OCI-LY1 (cell line): ENCODE measurements at regions not wholly inside any gene's neighbourhood (a gene's known extent, or its start where the extent isn't known, plus 50 kb on each side); places are given as distances from the start of the nearest gene placed in this dataset.

Experiments
- CTCF ChIP-seq: fragments of 200-600 bp; sonication (generic), shearing (Covaris generic); IDR thresholded peaks from 2 replicates; pipeline ENCODE4 v1.5.1; 2017; ENCODE audit warnings: mild to moderate bottlenecking, antibody characterized with exemption, low read length, moderate library complexity, mixed read lengths
- EZH2 ChIP-seq: fragments of 200-600 bp; sonication (generic), shearing (Covaris generic); IDR thresholded peaks from 2 replicates; pipeline ENCODE4 v1.8.0; 2017; ENCODE audit warnings: borderline replicate concordance, mixed run types, mild to moderate bottlenecking, antibody characterized with exemption, low read length, moderate library complexity, mixed read lengths

- TF ChIP-seq CTCF, result no peak
- TF ChIP-seq EZH2, result no peak
Observed at GRCh38 chr2:105629634-105630033, 115.1 kb upstream of the NCK2 start.
